ENCODE measurements at regions not wholly inside any gene's neighbourhood (a gene's known extent, or its start where the extent isn't known, plus 50 kb on each side); places are given as distances from the start of the nearest gene placed in this dataset.

GRCh38 chr11:80748207-80748925 lies 1307.5 kb upstream of the TENM4 start:
- ChIA-PET POLR2A (no interaction called here), CTCF (interaction anchor here (1.3 kb wide), 1 partner anchor 12 kb away, joined by 3 read pairs; no protein-coding TSS in a partner anchor)
- TF ChIP-seq, protein P1, sequence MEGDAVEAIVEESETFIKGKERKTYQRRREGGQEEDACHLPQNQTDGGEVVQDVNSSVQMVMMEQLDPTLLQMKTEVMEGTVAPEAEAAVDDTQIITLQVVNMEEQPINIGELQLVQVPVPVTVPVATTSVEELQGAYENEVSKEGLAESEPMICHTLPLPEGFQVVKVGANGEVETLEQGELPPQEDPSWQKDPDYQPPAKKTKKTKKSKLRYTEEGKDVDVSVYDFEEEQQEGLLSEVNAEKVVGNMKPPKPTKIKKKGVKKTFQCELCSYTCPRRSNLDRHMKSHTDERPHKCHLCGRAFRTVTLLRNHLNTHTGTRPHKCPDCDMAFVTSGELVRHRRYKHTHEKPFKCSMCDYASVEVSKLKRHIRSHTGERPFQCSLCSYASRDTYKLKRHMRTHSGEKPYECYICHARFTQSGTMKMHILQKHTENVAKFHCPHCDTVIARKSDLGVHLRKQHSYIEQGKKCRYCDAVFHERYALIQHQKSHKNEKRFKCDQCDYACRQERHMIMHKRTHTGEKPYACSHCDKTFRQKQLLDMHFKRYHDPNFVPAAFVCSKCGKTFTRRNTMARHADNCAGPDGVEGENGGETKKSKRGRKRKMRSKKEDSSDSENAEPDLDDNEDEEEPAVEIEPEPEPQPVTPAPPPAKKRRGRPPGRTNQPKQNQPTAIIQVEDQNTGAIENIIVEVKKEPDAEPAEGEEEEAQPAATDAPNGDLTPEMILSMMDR (IDR thresholded peaks at IDR 0.05; ENCODE audit: control extremely low read depth, extremely low read depth, low read depth, missing control alignments), result no peak
- DNase-seq (ENCODE audit: extremely low spot score), result no peak

GRCh38 chr11:80746300-80746699 lies 1305.5 kb upstream of the TENM4 start:
- DNase-seq (ENCODE audit: extremely low spot score), result no peak
- TF ChIP-seq, protein P1 (IDR thresholded peaks at IDR 0.05; ENCODE audit: control extremely low read depth, extremely low read depth, low read depth, missing control alignments), result no peak
- ChIA-PET POLR2A (no interaction called here), CTCF (no interaction called here)

DNA sequence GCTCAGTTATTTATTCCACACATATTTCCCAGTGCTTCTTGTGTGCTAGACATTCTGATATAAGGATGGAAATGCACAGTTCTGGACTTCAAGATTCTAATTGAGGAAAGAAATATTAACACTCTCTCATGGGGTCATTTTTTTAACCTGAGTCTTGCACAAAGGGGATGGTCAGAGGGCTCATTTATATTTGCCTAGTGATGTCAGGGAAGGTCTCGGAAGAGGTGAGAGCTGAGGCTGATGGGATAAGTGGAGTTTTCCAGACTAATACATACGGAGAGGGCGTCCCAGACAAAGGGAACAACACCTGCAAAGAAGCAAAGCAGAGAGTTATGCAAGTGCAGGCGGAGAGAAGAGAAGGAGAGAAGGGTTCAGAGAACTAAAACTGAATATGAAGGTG lies 1304.6 kb upstream of the TENM4 start:
- no peak for DNase-seq (ENCODE audit: extremely low spot score)
- CTCF ChIA-PET, result no interaction called here
- TF ChIP-seq, protein P1 (IDR thresholded peaks at IDR 0.05; ENCODE audit: control extremely low read depth, extremely low read depth, low read depth, missing control alignments), result no peak
- POLR2A ChIA-PET, result no interaction called here

DNA sequence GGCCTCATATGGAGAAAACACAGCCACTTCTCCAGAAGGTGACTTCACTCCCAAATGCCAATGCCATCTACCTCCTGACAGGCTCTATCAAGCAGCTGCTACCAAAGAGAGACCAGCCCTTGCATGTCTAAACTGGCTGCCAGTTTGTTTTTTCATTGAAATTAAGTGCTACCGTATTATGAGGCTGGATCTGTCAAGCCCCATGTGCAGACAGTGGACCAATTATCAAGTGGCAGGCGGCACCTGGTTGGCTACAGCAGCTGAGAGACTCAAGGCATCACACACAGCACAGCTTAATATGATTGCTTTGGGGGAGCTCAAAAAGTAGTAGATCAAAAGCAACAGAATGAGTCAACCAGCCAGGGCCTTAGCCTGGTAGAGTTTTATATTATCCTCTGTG lies 1293.0 kb upstream of the TENM4 start:
- DNase-seq (ENCODE audit: extremely low spot score), result no peak
- TF ChIP-seq, protein P1 (IDR thresholded peaks at IDR 0.05; ENCODE audit: control extremely low read depth, extremely low read depth, low read depth, missing control alignments), result no peak
- CTCF ChIA-PET, result interaction anchor here (2.6 kb wide), 1 partner anchor 10 kb away, joined by 9 read pairs; no protein-coding TSS in a partner anchor
- POLR2A ChIA-PET, result no interaction called here

DNA sequence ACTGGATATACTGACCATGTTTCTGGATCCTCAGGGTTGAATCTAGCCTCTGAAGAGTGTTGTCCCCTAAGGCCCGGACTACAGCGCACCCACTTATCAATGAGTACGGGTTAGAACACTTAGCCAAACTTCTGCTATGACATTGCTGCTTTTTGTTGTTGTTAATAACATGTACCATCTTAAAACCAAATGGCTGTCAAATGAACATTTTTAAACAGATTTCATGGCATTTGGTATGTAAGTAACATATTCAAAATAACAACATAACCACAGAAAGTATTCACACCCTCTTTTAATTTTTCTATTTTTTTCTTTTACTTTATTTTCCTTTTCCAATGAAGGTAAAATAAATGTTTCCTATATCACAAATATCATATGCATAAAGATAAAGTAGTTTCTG lies 1292.5 kb upstream of the TENM4 start:
- POLR2A ChIA-PET, result no interaction called here
- TF ChIP-seq, protein P1 (IDR thresholded peaks at IDR 0.05; ENCODE audit: control extremely low read depth, extremely low read depth, low read depth, missing control alignments), result no peak
- CTCF ChIA-PET, result interaction anchor here (2.6 kb wide), 1 partner anchor 10 kb away, joined by 9 read pairs; no protein-coding TSS in a partner anchor
- DNase-seq (ENCODE audit: extremely low spot score), result no peak

DNA sequence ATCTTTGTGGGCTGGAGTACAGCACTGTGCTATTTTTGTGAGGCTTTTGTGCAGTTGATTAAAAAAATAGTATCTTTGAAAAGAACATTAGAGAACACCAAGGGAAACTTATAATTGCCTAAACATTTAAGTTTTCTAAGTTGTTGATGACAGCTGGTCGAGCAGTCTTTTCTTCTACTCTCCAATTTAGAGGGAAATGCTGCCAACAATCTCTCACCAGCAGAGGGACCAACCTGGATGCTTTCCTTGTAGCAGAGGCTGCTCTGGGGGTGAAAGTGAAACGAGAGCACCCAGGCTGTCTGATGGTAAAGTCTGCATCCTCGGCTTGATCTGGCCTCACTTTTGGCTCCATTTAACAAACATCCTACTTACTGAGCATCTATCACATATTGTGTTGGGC lies 1286.5 kb upstream of the TENM4 start:
- TF ChIP-seq, protein P1 (IDR thresholded peaks at IDR 0.05; ENCODE audit: control extremely low read depth, extremely low read depth, low read depth, missing control alignments), result peak; percentile 34
- DNase-seq (ENCODE audit: extremely low spot score), result peak; percentile 8
- ChIA-PET CTCF (no interaction called here), POLR2A (no interaction called here)
